H9 (cell line): ENCODE measurements at regions not wholly inside any gene's neighbourhood (a gene's known extent, or its start where the extent isn't known, plus 50 kb on each side); places are given as distances from the start of the nearest gene placed in this dataset.

ENCODE experiments used
- DNase-seq: peaks from one replicate; pipeline ENCODE4 v3.0.0-alpha.2; 2017
- H2AFZ ChIP-seq: one replicate; pipeline ENCODE4 v1.6.1; 2013; ENCODE audit warnings: mild to moderate bottlenecking, low read length, control low read depth, moderate library complexity
- H2AK5ac ChIP-seq: 2 replicates; pipeline ENCODE4 v1.6.1; 2013; ENCODE audit warnings: low read length, control low read depth, mixed read lengths; ENCODE audit not compliant: insufficient read length
- H2BK120ac ChIP-seq: one replicate; pipeline ENCODE4 v1.6.1; 2013; ENCODE audit warnings: low read depth, mild to moderate bottlenecking, low read length, control low read depth, inconsistent platforms; ENCODE audit not compliant: poor library complexity, severe bottlenecking
- H2BK12ac ChIP-seq: 2 replicates; pipeline ENCODE4 v1.6.1; 2013; ENCODE audit warnings: low read length, control low read depth, mixed read lengths, low read depth; ENCODE audit not compliant: insufficient read length
- H2BK15ac ChIP-seq: 2 replicates; pipeline ENCODE4 v1.6.1; 2013; ENCODE audit warnings: low read depth, low read length, control low read depth
- H2BK20ac ChIP-seq: one replicate; pipeline ENCODE4 v1.6.1; 2013; ENCODE audit warnings: low read depth, mild to moderate bottlenecking, low read length, control low read depth, inconsistent platforms; ENCODE audit not compliant: poor library complexity, severe bottlenecking
- H2BK5ac ChIP-seq: 2 replicates; pipeline ENCODE4 v1.6.1; 2013; ENCODE audit warnings: low read length, control low read depth, mixed read lengths; ENCODE audit not compliant: insufficient read length
- H3K14ac ChIP-seq: 2 replicates; pipeline ENCODE4 v1.6.1; 2013; ENCODE audit warnings: low read length, control low read depth; ENCODE audit not compliant: insufficient read depth
- H3K18ac ChIP-seq: 2 replicates; pipeline ENCODE4 v1.6.1; 2013; ENCODE audit warnings: low read depth, mild to moderate bottlenecking, mixed read lengths, low read length, control low read depth; ENCODE audit not compliant: insufficient read length
- H3K23ac ChIP-seq: 2 replicates; pipeline ENCODE4 v1.6.1; 2013; ENCODE audit warnings: low read length, control low read depth, mixed read lengths, low read depth; ENCODE audit not compliant: insufficient read length
- H3K23me2 ChIP-seq: 2 replicates; pipeline ENCODE4 v1.6.1; 2013; ENCODE audit warnings: low read depth, mild to moderate bottlenecking, mixed read lengths, low read length, control low read depth; ENCODE audit not compliant: insufficient read length, poor library complexity, severe bottlenecking
- H3K27ac ChIP-seq: 2 replicates; pipeline ENCODE4 v1.5.1; 2013; ENCODE audit warnings: low read length, control low read depth, mixed read lengths, low read depth; ENCODE audit not compliant: insufficient read length
- H3K27me3 ChIP-seq: 2 replicates; pipeline ENCODE4 v1.6.1; 2013; ENCODE audit warnings: low read length, control low read depth, inconsistent platforms; ENCODE audit not compliant: insufficient read depth
- H3K4ac ChIP-seq: 2 replicates; pipeline ENCODE4 v1.6.1; 2013; ENCODE audit warnings: low read depth, mild to moderate bottlenecking, control low read depth, inconsistent platforms, low read length, moderate library complexity
- H3K4me1 ChIP-seq: 2 replicates; pipeline ENCODE4 v1.6.1; 2013; ENCODE audit warnings: low read length, control low read depth, inconsistent platforms; ENCODE audit not compliant: insufficient read depth
- H3K4me2 ChIP-seq: 2 replicates; pipeline ENCODE4 v1.6.1; 2013; ENCODE audit warnings: low read length, control low read depth, mixed read lengths; ENCODE audit not compliant: insufficient read length, insufficient read depth
- H3K56ac ChIP-seq: 2 replicates; pipeline ENCODE4 v1.6.1; 2013; ENCODE audit warnings: low read depth, mild to moderate bottlenecking, mixed read lengths, low read length, control low read depth; ENCODE audit not compliant: insufficient read length
- H3K79me1 ChIP-seq: 2 replicates; pipeline ENCODE4 v1.6.1; 2013; ENCODE audit warnings: low read depth, mild to moderate bottlenecking, moderate library complexity, low read length, control low read depth, inconsistent platforms; ENCODE audit not compliant: insufficient read depth, poor library complexity, severe bottlenecking
- H3K79me2 ChIP-seq: 2 replicates; pipeline ENCODE4 v1.6.1; 2013; ENCODE audit warnings: low read length, control low read depth, inconsistent platforms; ENCODE audit not compliant: insufficient read depth
- H3K9ac ChIP-seq: 2 replicates; pipeline ENCODE4 v1.6.1; 2013; ENCODE audit warnings: low read length, control low read depth, mixed read lengths; ENCODE audit not compliant: insufficient read length; ENCODE audit errors: extremely low read depth
- H3K9me3 ChIP-seq: one replicate; pipeline ENCODE4 v1.6.1; 2013; ENCODE audit warnings: low read depth, low read length, inconsistent platforms; ENCODE audit not compliant: control insufficient read depth
- H3T11ph ChIP-seq: one replicate; pipeline ENCODE4 v1.6.1; 2013; ENCODE audit warnings: mild to moderate bottlenecking, low read length, control low read depth, inconsistent platforms
- H4K20me1 ChIP-seq: one replicate; pipeline ENCODE4 v1.6.1; 2013; ENCODE audit not compliant: control insufficient read depth, insufficient read length, insufficient read depth
- H4K5ac ChIP-seq: 2 replicates; pipeline ENCODE4 v1.6.1; 2013; ENCODE audit warnings: low read depth, mild to moderate bottlenecking, mixed read lengths, low read length, control low read depth; ENCODE audit not compliant: insufficient read length
- H4K8ac ChIP-seq: replicated peaks from 2 replicates; pipeline ENCODE4 v1.6.1; 2013; ENCODE audit warnings: low read length, control low read depth, mixed read lengths, low read depth; ENCODE audit not compliant: insufficient read length
- H4K91ac ChIP-seq: 2 replicates; pipeline ENCODE4 v1.6.1; 2013; ENCODE audit warnings: low read depth, mild to moderate bottlenecking, moderate library complexity, mixed read lengths, low read length, control low read depth; ENCODE audit not compliant: insufficient read length
- H3K27ac Mint-ChIP-seq, 3 experiments: 2 replicates in 2 of 3; 3 replicates in 1 of 3; pipeline ENCODE4 v1.8.0; 2020 to 2021; ENCODE audit warnings: mixed read lengths in 3 of 3, mild to moderate bottlenecking in 1 of 3, moderate library complexity in 1 of 3
- H3K27me3 Mint-ChIP-seq: 2 replicates; pipeline ENCODE4 v1.8.0; 2021; ENCODE audit warnings: low read depth, mild to moderate bottlenecking, moderate library complexity, mixed read lengths
- H3K36me3 Mint-ChIP-seq, 3 experiments: 2 replicates in 2 of 3; 3 replicates in 1 of 3; pipeline ENCODE4 v1.8.0; 2020 to 2021; ENCODE audit warnings: low read depth in 3 of 3, mixed read lengths in 3 of 3; ENCODE audit not compliant: insufficient read depth in 1 of 3
- H3K4me1 Mint-ChIP-seq, 2 experiments: 2 replicates each; pipeline ENCODE4 v1.8.0; 2020; ENCODE audit warnings: mixed read lengths in 2 of 2
- H3K4me3 Mint-ChIP-seq, 2 experiments: 2 replicates in 1 of 2; 3 replicates in 1 of 2; pipeline ENCODE4 v1.8.0; 2020 to 2021; ENCODE audit warnings: mild to moderate bottlenecking in 2 of 2, mixed read lengths in 2 of 2, moderate library complexity in 1 of 2
- H3K9me3 Mint-ChIP-seq, 2 experiments: 2 replicates in 1 of 2; 3 replicates in 1 of 2; pipeline ENCODE4 v1.8.0; 2020; ENCODE audit warnings: mild to moderate bottlenecking in 2 of 2, mixed read lengths in 2 of 2, moderate library complexity in 1 of 2
- CTCF ChIP-seq: fragments of 200-600 bp; sonication (generic); conservative IDR thresholded peaks from 3 replicates; pipeline ENCODE4 v1.8.0; 2021; ENCODE audit warnings: antibody characterized with exemption, mild to moderate bottlenecking
- WGBS: extraction: QIAGEN DNeasy Blood & Tissue Kit; methylation state at CpG from one replicate; pipeline ENCODE4 v1.1.7; 2013; ENCODE audit warnings: missing lambda C conversion rate, low lambda C conversion rate, mixed read lengths; ENCODE audit not compliant: insufficient read length; ENCODE audit errors: extremely low coverage; 5-methylcytosine and 5-hydroxymethylcytosine counted together

- no peak for TF ChIP-seq CTCF
- no peak overlapping the region for H3K18ac ChIP-seq
- no peak overlapping the region for H3K4me3 Mint-ChIP-seq
Measured at GRCh38 chr14:42965512-42965911, 1358.8 kb downstream of the LRFN5 start.

More at GRCh38 chr14:42965512-42965911, 1358.8 kb downstream of the LRFN5 start:
- H4K5ac ChIP-seq: no peak overlapping the region
- Mint-ChIP-seq H3K27ac (no peak overlapping the region), H3K4me1 (peaks cover 8 to 10% of the 10 kb centered on the region in 2 experiments), H3K27me3 (peaks cover 8% of the 10 kb centered on the region), H3K36me3 (peaks cover 0 to 3% (median 2%) of the 10 kb centered on the region in 3 experiments; a peak in 2 of 7 replicates), H3K9me3 (peaks cover 2 to 3% of the 10 kb centered on the region in 2 experiments; a peak in 2 of 5 replicates)
- H3K4me1 ChIP-seq: no peaks in the 10 kb centered on the region
- no peaks in the 10 kb centered on the region for H3K27me3 ChIP-seq
- no peak overlapping the region for H4K8ac ChIP-seq
- H2BK120ac ChIP-seq: no peak overlapping the region
- no peak overlapping the region for H2BK20ac ChIP-seq
- WGBS: no CpG with 5 or more reads among the region's 4 CpGs
- no peak overlapping the region for H2AK5ac ChIP-seq
- no peak overlapping the region for H3K9ac ChIP-seq
- no peaks in the 10 kb centered on the region for H3K23me2 ChIP-seq
- no peaks in the 10 kb centered on the region for H4K20me1 ChIP-seq
- no peaks in the 10 kb centered on the region for H3K9me3 ChIP-seq
- no peak overlapping the region for H2BK12ac ChIP-seq
- H4K91ac ChIP-seq: no peak overlapping the region
- no peak overlapping the region for H3K23ac ChIP-seq
- no peak overlapping the region for H2AFZ ChIP-seq
- H3K56ac ChIP-seq: no peak overlapping the region
- H3K79me2 ChIP-seq: no peaks in the 10 kb centered on the region
- no peak overlapping the region for H3K14ac ChIP-seq
- no peak for DNase-seq
- H3K4me2 ChIP-seq: no peak overlapping the region
- no peak overlapping the region for H3K4ac ChIP-seq
- no peaks in the 10 kb centered on the region for H3K79me1 ChIP-seq
- H2BK5ac ChIP-seq: no peak overlapping the region
- H3T11ph ChIP-seq: no peak overlapping the region
- H2BK15ac ChIP-seq: no peak overlapping the region
- H3K27ac ChIP-seq: no peak overlapping the region
